ENCODE measurements at regions not wholly inside any gene's neighbourhood (a gene's known extent, or its start where the extent isn't known, plus 50 kb on each side); places are given as distances from the start of the nearest gene placed in this dataset.

GRCh38 chr6:1054653-1055014 lies 257.3 kb upstream of the FOXQ1 start:
- TF ChIP-seq CTCF (IDR thresholded peaks at IDR 0.05): no peak
- no peak for TF ChIP-seq POLR2AphosphoS5 (IDR thresholded peaks at IDR 0.05)
- no peak for TF ChIP-seq POLR2A (IDR thresholded peaks at IDR 0.05)
